Heart right ventricle (tissue), 16 donors: ENCODE measurements at regions not wholly inside any gene's neighbourhood (a gene's known extent, or its start where the extent isn't known, plus 50 kb on each side); places are given as distances from the start of the nearest gene placed in this dataset.

Source experiments
- ATAC-seq, 8 donors: fragments of 200-7000 bp; cut with Tn5 transposase; one replicate each; pipeline ENCODE4 v1.9.1; 2020; ENCODE audit warnings: mild to moderate bottlenecking in 8 of 8, moderate library complexity in 8 of 8, moderate number of reproducible peaks in 1 of 8
- DNase-seq, 2 donors: peaks; one replicate each; pipeline ENCODE4 v3.0.0-alpha.2; 2020
- H3K27ac ChIP-seq, 10 donors: fragments of 200-600 bp; sonication (generic) in 2 of 10; one replicate each; pipeline versions ENCODE4 v1.5.0 to v1.8.0; 2020 to 2022; ENCODE audit warnings: mild to moderate bottlenecking in 3 of 10
- H3K27me3 ChIP-seq, 7 donors: fragments of 200-600 bp; one replicate each; pipeline ENCODE4 v1.8.0; 2021 to 2022; ENCODE audit warnings: mild to moderate bottlenecking in 2 of 7
- H3K36me3 ChIP-seq, 9 donors: fragments of 200-600 bp; sonication (generic) in 1 of 9; one replicate each; pipeline versions ENCODE4 v1.5.0 to v1.8.0; 2020 to 2022; ENCODE audit warnings: mild to moderate bottlenecking in 2 of 9
- H3K4me1 ChIP-seq, 9 donors: fragments of 200-600 bp; sonication (generic) in 1 of 9; one replicate each; pipeline versions ENCODE4 v1.5.0 to v1.8.0; 2020 to 2022; ENCODE audit warnings: mild to moderate bottlenecking in 4 of 9
- H3K4me3 ChIP-seq, 10 donors: fragments of 200-600 bp; sonication (generic) in 2 of 10; one replicate each; pipeline versions ENCODE4 v1.5.0 to v1.8.0; 2020 to 2022; ENCODE audit warnings: mild to moderate bottlenecking in 7 of 10, moderate library complexity in 2 of 10
- H3K9me3 ChIP-seq, 11 donors: fragments of 200-600 bp in 10 of 11; sonication (generic) in 2 of 11; one replicate each; pipeline versions ENCODE4 v1.5.0 to v1.8.0; 2013 to 2022; ENCODE audit warnings: mild to moderate bottlenecking in 2 of 11, control low read depth in 1 of 11, moderate library complexity in 1 of 11
- CTCF ChIP-seq, 9 donors: fragments of 200-600 bp; sonication (generic) in 2 of 9; IDR thresholded peaks; one replicate each; pipeline versions ENCODE4 v1.5.0 to v1.8.0; 2021 to 2022; ENCODE audit warnings: antibody characterized with exemption in 9 of 9, mild to moderate bottlenecking in 5 of 9, moderate library complexity in 1 of 9
- WGBS, 2 donors: extraction: QIAGEN DNeasy Blood & Tissue Kit; methylation state at CpG; one replicate each; pipeline ENCODE4 v1.1.7; 2013; ENCODE audit warnings: inconsistent platforms in 1 of 2; 5-methylcytosine and 5-hydroxymethylcytosine counted together
- intact Hi-C, 10 donors: fragments of 100-400 bp; cut with DNase I; formaldehyde crosslinking; loops; one replicate each; pipeline versions ENCODE4 v1.11.1 to v1.14.2; 2022
- donor health status: Arrhythmogenic right ventricular cardiomyopathy.
- donor health status: ischemic (EF 13 %, LVEDD 7.1; RV severe dilation, severe dysfunction).
- donor health status: healthy with polysubstance abuse.
- donor health status: DM: no; HTN: yes; CAD: no.
- donor health status: DM: no; HTN: no; CAD: no.
- donor health status: ischemic (EF 25% LVEDD 6.9; RV normal size, moderate dysfunction).
- donor health status: ischemic (EF 25% LVEDD 5.7; RV mildly dilated, moderate dysfunction).
- donor health status: healthy.
- donor health status: DM: yes; HTN: yes; CAD: no.
- donor health status: Ischemic cardiomyopathy.
- donor health status: ischemic (EF 35%, LVEDD 5.7; RV mildly dilated, moderate dysfunction).
- donor health status: nonischemic (EF 11% LVEDD 7.7; RV severe dilation, severe dysfunction).
- donor health status: DM: yes; HTN: yes; CAD: no.
- donor health status: PGD.
- donor health status: ischemic (EF 29% LVEDD 5.4; RV normal size, mild dysfunction).
- donor health status: nonischemic (EF 23%, LVEDD 6.1; RV moderate dilation, normal function).

GRCh38 chr4:127155116-127155515 is 477.6 kb upstream of the INTU start:
- Histone ChIP-seq H3K4me1 (no peaks in the 10 kb centered on the region), H3K36me3 (no peaks in the 10 kb centered on the region), H3K9me3 (peaks cover 0 to 10% (median 0%) of the 10 kb centered on the region in 11 donors), H3K4me3 (no peak overlapping the region), H3K27ac (no peak overlapping the region), H3K27me3 (no peaks in the 10 kb centered on the region)
- 90 to 94% methylated on average over 2 of the region's 2 CpGs for WGBS, 2 donors
- TF ChIP-seq CTCF (IDR thresholded peaks at IDR 0.05): no peak
- ATAC-seq (no peak), DNase-seq (no peak)
- intact Hi-C loops: no loop called here

GRCh38 chr4:127155555-127155954 is 477.2 kb upstream of the INTU start:
- DNase-seq: no peak
- Histone ChIP-seq H3K27me3 (no peaks in the 10 kb centered on the region), H3K9me3 (peaks cover 0 to 14% (median 0%) of the 10 kb centered on the region in 11 donors), H3K4me1 (no peaks in the 10 kb centered on the region), H3K4me3 (no peak overlapping the region), H3K27ac (no peak overlapping the region), H3K36me3 (no peaks in the 10 kb centered on the region)
- WGBS, 2 donors: 47 to 56% methylated on average over 1 of the region's 1 CpG
- intact Hi-C loops: no loop called here
- ATAC-seq: no peak
- TF ChIP-seq CTCF (IDR thresholded peaks at IDR 0.05): no peak

GRCh38 chr4:127162741-127163140 is 470.0 kb upstream of the INTU start:
- Histone ChIP-seq H3K36me3 (no peaks in the 10 kb centered on the region), H3K27me3 (no peaks in the 10 kb centered on the region), H3K9me3 (peaks cover 0 to 15% (median 0%) of the 10 kb centered on the region in 11 donors), H3K4me3 (no peak overlapping the region), H3K27ac (no peak overlapping the region), H3K4me1 (no peaks in the 10 kb centered on the region)
- intact Hi-C loops: no loop called here
- no peak for DNase-seq
- 69 to 71% methylated on average over 3 of the region's 3 CpGs for WGBS, 2 donors
- ATAC-seq: peak in 2 of 8 donors; percentile 34 to 65
- no peak for TF ChIP-seq CTCF (IDR thresholded peaks at IDR 0.05)

- Histone ChIP-seq H3K36me3 (no peaks in the 10 kb centered on the region), H3K27ac (no peak overlapping the region), H3K4me1 (no peaks in the 10 kb centered on the region), H3K9me3 (peaks cover 0 to 4% (median 0%) of the 10 kb centered on the region in 11 donors), H3K27me3 (no peaks in the 10 kb centered on the region), H3K4me3 (no peak overlapping the region)
- ATAC-seq (no peak), DNase-seq (no peak)
- intact Hi-C loops: no loop called here
- 73 to 76% methylated on average over 1 of the region's 1 CpG for WGBS, 2 donors
- TF ChIP-seq CTCF (IDR thresholded peaks at IDR 0.05): no peak
Observed at GRCh38 chr4:127165971-127166370, 466.8 kb upstream of the INTU start.
